ENCODE measurements at regions not wholly inside any gene's neighbourhood (a gene's known extent, or its start where the extent isn't known, plus 50 kb on each side); places are given as distances from the start of the nearest gene placed in this dataset.
"Not testable (repeated sequence)": the region's sequence is repeated elsewhere in the genome, so short reads cannot be mapped to it uniquely, and the experiment has no call there.

DNA sequence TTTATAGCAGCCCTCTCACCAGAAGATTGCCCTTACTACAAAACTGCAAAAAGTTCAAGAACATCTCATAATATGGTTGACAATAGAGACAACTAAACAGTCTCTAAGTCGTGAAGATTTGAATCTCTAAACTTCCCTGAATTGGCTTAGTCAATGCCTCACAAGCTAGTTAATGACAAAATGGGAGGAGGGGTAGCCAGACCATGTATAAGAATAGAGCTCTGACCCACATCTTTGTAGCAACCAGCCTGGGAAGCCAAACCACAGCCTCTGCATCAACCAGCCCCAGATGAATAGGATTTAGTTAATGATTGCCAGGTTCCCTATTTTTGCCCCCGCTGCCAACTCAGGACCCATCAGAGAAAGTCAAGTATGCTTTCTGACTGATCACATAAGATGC, 1265.9 kb upstream of the PCDH10 start:
- DNase-seq = not testable (repeated sequence)

DNA sequence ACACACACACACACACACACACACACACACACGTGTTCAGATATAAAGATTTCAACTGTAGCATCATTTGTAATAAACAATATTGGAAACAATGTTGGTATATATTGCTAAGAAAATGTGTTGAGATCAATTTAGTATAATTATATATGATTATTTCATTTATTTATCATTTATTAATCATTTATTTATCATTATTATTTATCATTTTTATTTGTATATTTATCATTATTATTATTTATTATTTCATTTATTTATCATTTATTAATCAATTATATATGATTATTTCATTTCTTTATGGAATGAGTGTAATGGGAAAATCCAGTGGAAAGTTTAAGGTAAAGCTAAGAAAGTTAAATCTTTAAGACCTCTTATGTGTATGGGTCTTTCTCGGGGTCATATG, 1223.4 kb upstream of the PCDH10 start:
- DNase-seq = not testable (repeated sequence)

DNA sequence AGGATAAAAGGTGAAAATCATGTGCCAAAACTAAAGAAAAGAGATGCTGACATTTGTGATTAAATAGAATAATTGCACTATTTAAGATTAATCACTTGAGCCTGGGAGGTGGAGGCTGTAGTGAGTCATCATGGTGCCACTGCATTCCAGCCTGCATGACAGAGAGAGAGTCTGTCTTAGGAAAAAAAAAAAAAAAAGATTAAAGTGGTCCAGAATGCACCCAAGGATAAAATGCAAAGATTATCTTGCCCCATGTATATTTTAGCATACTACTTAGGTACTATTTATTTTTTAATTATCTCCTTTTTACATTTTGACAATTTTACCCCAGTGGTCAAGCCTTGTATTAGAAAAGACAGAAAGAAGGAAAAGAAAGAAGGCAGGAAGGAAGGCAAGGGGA, 1181.4 kb upstream of the PCDH10 start:
- DNase-seq = not testable (repeated sequence)

DNA sequence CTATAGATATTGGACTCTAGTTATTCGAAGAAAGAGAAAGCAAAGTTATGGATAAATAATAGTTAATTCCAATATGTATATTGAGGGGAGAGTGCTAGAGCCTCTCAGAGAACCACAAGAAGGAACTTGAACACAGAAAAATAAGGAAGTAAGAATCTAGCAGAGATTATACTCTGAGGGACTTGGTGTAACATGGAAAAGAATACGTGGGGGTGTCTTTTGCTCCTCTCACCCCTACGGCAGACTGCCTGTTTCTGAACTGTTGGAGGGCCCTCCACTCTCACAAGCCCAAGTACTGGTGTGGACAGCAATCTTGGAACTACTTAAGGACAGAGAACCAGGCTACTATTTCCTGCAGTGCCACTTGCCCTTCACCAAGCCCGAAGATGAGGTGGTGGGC, 1174.4 kb upstream of the PCDH10 start:
- DNase-seq = no peak

DNA sequence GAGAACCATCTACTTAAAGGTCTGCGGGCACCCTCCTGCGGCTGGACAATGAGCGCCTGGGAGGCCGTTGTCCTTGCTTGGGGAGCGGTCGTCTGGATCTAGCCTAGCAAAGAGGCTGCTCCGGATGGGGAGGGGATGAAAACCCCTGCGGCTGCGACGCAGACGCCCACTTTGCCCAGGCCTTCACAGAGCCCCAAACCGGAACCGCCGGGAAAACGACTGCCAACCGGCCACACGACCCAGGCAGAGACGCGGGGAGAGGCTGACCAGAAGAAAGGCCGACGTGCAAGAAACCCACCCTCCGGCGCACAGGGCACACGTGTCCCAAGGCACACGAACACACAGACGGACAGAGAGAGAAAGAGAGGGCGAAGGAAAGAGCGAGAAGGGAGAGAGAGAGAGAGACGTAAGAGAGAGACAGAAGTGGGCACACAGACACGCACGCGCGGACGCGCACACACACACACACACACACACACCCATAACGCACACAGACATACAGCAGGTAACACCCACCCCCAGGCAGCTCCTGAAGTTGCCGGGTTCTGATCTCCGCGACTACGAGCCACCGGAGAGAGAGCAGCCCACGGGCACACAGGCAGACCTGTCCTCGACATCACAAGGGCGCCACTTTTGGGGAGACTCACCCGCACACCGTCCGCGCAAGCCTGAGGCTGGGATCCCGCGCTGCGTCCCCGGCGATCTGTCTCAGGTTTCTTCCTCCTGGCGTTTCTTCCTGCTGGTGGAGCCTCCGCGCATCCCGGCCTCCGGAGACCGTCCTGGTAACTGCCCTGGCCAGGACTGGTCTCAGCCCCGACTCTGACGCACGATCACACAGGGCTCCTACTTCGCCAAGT, 1173.6 kb upstream of the PCDH10 start:
- not testable (repeated sequence) for DNase-seq

DNA sequence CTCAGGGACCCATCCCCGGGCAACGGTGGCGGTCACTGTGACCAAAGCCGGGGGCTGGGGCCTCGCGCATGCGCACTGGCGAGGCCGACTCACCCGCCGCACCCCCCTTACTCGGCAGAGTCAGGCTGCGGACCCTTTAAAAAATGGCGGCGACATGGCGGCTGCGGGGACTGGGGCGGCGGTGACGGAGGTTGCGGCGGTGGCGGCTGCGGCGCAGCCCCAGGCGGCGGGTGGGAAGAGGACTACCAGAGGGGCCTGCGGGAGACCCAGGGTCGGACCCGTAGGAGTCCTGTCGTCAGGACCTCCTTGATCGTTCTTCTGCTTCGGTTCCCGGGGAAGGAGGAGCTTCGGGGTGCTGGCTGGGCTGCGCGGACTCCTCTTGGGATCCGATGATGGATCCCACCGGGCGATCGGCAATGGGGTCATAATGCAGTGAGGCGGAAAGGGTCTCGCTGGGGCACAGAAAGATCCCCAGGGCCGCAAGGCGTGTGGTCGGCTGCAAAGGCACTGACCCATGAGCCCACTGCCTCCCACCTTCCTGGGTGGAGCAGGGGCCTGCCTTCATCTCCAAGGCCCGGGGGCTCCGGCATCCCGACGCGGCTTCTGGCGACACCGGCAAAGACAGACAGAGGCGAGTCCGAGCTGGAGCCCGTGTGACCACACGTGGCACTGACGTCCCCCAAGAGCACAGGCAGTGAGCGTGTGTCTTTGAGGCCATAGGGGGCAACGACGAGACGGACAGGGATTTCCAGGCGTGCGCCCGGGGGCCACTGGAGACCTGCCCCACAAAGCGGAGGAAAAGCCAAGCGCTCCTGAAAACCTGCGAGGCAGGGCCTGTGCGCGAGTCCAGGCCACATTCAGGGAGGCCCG, 1172.7 kb upstream of the PCDH10 start:
- peak; percentile 19 for DNase-seq

DNA sequence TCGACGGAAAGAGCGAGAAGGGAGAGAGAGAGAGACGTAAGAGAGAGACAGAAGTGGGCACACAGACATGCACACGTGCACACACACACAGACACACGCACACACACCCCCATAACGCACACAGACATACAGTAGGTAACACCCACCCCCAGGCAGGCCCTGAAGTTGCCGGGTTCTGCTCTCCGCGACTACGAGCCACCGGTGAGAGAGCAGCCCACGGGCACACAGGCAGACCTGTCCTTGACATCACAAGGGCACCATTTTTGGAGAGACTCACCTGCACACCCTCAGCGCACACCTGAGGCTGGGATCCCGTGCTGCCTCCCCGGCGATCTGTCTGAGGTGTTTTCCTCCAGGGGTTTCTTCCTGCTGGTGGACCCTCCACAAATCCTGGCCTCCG, 1171.0 kb upstream of the PCDH10 start:
- no peak for DNase-seq

DNA sequence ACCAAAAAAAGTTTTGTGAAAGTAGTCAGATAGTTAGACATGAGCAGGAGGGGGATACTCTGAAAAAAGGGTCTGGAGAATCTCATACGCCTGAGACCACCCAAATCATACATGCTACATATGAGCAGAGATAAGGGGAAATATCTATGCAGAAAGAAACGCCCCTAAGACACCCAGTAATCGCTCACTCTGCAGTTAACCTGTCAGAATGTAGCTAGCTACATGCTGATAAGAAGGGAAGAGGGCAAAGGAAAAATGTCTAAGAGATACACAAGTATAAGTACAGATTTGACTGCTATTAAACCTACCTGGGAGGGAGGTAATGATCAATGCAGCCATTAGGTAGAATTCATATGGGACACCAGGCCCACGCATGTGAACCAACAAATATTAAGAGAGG, 1159.5 kb upstream of the PCDH10 start:
- DNase-seq = no peak

DNA sequence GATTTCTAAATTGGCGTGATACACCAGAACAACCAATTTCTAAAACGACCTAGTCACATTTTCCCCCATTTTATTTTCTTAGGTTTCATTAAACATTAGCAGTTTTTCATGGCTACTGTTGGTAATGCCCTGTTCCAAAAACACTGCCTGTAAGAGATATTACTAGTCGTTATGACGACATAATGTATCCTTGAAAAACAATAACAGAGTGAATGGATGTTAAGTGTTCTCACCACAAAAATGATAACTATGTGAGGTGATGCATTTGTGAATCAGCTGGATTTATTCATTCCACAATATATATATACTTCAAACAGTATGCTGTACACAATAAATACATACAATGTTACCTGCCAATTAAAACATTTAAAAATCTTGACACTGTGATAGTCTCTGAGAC, 1147.6 kb upstream of the PCDH10 start:
- DNase-seq = no peak

DNA sequence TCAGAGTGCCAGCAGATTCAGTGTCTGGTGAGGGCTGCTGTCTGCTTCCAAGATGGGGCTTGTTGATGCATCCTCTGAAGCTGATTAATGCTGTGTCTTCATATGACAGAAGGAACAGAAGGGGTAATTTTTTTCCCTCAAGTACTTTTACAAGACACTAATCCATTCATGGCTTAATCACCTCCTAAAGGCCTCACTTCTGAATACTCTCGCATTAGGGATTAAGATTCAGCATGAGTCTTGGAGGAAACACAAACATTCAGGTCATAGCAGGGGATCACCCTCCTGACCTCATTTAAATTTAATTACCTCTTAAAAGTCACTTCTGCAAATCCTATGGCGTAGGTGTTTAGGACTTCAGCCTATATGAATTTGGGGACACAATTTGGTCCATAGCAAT, 1145.5 kb upstream of the PCDH10 start:
- no peak for DNase-seq

DNA sequence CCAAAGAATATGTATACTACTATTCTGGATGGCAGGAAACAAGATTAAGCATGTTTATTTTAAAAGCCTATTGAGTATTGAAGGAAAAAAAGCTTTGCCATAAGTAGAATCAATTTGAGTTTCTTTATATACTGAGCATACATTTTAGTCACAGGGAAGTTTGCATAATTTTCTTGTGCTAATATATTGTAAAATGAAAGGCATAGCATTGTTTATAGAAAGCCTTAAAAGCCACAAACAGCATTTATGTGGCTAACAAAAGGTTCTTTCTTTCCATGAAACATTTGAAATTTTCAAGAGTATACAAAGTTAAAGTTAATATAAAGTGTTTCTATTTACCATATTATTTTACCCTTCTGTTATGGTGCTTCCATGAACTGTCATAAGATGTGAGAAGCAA, 1133.8 kb upstream of the PCDH10 start:
- no peak for DNase-seq

DNA sequence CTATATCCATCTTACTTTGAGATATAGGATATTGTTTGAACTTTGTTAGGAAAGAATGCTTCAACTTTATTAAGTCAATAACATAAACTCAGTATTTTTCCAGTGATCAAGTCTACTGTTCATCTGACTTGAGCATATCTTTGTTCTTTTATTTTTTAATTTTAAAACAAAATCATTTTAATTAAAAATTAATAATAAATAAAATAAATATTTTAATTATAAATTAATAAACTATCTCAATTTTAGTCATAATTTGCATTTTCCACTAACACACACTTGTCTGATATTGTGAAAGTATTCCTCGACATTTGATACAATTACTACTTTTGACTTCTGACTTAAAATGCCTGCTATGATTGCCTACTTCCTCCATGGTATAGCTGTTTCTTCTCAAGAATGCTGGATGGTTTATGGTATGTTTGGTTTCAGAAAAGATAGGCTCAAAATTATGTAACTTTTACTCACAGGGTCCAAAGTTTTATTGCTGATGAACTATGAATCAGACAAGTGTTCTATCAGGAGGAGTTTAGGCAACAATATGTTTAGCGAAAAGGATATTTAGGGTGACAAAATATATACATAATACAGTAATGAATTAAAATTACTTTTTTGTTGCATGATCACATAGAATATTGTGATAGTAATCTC, 1132.3 kb upstream of the PCDH10 start:
- no peak for DNase-seq

DNA sequence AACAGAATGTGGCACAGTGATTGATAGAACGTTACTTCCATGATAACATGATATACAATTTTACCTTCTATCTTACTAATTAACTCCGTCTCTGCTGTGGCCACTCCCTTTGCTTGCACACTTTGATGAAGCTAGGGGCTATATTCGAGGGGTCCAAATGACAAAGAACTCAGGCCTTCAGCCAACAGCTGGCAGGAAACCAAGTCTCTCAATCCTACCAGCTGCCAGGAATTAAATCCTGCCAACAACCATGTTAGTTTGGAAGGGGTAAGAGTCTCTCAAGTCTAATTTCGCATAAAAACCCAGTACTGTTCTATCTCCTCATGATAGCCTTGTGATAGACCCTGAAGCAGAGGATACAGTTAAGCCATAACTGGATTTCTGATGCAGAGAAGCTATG, 1122.9 kb upstream of the PCDH10 start:
- no peak for DNase-seq

DNA sequence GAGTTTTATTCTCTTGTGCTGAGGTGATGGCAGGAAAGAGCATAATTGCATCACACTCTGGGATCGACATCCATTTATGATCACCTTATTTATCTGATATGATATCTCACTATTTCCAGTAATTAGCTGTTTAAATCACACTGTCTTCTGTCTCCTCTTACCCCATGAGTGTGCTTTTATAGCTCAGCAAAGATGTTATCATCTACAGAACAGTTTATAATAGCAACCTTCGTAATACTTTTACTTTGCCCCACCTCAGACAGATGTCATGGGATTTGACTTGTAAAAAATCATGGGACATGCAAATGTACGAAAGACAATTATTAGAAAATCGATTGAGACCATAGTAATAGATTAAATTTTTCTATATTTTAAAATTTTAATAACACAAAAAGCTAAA, 1122.3 kb upstream of the PCDH10 start:
- no peak for DNase-seq

DNA sequence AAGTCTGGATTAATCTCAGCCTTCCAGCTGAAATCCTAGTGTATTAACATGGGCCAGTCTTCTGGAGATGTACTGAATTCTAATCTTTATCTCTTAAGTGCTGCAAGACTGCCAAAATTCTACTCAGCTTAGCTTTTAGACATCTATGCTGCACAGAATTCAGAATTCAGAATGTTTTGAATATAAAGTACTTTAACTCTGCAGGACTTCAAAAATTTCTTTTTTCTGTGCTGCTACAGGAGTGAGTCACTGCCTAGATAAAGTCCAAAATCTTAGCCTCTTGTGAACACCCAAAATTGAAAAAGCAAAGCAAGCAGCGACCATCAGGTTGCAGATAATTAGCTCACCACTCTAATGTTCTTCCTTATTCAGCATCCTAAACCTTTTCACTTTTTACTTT, 1092.6 kb upstream of the PCDH10 start:
- no peak for DNase-seq

DNA sequence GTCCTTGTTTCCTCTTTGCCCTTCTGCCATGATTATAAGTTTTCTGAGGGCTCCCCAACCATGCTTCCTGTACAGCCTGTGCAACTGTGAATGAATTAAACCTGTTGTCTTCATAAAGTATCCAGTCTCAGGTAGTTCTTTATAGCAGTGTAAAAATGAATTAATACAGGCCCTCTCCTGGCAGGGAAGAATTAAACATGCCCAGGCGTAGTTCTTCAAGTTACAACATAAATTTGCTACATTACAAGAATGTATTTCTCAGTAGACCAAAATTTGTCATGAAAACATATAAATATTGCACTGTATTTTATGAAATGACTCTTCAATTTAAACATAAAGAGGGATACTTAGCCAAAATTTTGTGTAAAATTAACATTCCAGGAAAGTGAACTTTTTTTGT, 1089.9 kb upstream of the PCDH10 start:
- no peak for DNase-seq

DNA sequence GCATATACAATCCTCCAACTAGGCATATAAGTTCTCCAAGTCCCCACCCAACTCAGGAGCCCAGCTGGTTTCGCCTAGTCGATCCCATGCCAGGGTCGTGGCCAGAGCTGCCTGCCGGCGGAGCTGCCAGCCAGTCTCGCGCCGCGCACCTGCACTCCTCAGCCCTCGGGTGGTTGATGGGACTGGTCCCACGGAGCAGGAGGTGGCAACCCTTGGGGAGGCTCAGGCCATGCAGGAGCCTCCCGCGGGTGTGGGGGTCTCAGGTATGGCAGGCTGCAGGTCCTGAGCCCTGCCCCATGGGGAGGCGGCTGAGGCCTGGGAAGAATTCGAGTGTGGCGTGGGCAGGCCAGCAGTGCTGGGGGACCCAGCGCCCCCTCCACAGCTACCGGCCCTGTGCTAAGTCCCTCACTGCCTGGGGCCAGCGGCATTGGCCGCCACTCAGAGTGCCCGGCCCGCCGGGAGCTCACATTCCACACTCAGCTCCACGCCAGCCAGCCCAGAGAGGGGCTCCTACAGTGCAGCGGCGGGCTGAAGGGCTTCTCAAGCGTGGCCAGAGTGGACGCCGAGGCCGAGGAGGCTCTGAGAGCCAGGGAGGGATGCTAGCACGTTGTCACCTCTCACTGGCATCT, 1086.4 kb upstream of the PCDH10 start:
- no peak for DNase-seq

DNA sequence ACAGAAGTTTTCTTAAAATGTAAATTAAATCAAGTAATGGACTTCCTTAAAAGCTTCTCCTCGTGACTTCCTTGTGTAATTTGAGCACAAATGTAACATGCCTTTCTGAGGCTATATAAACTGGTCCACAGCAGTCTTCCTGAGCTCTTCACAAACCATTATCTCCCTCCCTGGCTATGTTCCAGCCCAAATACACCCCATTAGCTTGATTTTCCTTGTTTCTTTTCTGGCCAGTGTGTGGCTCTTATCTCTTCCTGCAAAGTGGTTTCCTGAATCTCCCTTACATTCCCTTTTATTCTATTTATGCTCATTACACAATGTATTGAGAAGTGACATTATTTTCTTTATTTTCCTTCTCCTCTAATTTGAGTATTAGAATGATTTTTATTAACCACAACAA, 1085.3 kb upstream of the PCDH10 start:
- no peak for DNase-seq

DNA sequence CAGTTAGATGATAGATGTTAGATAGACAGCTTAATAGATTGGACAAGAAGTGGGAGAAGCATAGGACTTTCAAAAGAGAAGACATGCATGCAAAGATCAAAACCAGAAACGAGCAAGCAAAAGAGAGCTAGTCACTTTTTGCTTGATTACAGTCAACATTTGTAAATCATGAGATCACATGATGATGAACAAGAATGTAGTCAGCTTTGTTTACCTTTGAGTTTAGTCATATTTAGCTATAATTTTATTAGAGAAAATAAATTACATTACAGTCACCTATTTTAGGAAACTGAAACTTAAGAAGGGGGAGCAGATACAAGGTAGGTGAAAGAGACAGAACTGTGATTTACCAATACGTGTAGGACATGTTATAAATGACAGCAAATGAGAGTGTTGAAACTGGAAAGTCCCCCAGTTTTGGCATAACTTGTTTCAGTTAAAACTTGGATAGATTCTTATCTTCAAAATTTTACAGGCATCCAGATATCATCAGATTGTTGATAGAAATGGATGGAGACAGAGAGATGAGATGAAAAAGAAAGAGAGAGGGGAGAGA, 1083.1 kb upstream of the PCDH10 start:
- no peak for DNase-seq

DNA sequence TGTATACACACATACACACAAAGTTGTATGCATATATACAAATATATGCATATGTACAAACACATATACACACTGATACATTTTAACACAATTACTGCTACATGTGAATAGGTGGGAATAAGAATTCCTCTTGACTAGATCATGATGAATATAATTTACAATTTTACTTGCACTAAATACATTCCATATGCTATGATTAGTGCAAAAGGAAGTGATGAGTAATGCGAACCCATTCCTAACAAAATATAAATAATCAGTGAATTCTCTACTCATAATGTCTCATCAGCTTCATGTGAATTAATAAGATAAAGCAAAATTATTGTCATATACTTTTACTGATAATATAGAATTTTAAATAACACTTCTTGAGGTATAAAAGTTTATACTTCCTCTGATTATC, 1077.3 kb upstream of the PCDH10 start:
- DNase-seq = no peak

DNA sequence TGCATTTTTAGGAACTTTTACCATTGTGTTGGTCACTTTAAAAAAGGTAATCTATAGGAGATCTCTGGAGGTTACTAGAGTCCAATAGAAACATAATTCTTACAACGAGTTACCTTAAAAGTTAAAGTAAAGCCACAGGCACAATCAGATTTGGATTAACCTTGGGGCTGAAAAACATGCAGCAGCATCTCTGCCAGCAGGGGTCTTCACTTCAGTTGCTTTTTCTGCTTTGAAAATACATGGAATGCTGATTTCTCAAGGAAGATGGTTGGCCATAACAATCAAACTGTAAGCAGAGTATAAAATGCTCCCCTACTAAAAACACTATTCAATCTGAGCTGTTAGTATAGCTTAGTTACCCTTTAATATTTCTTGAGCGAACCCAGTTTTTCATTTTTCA, 1072.3 kb upstream of the PCDH10 start:
- no peak for DNase-seq

DNA sequence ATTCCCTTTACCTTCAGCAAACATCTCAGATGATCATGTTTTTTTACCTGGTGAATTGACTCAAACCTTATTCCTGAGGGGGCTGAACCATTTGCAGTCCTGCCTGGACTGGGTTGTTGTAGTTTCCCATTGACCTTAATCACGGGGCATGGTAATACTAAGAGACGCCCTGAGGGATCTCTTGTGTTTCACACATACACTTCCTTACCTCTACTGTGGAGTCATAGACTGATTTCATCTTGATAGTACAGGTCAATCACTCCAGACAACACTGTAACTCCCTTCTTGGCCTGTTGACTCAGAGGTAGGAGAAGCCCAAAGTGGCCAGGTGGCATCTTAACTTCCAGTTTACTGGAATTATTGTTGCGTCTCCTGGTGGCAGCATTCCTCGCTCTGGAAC, 1064.0 kb upstream of the PCDH10 start:
- no peak for DNase-seq

DNA sequence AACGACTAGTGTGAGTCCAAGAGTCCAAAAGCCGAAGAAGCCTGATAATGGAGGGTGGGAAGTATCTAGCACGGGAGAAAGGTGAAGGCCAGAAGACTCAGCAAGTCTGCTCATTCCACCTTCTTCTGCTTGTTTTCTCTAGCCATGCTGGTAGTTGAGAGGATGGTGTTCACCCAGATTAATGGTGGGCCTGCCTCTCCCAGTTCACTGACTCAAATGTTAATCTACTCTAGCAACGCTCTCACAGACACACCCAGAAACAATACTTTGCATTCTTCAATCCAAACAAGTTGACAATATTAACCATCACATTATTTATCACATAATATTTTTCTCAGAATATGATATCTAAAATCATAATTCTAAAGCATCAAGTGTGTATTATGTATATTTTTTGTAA, 1055.1 kb upstream of the PCDH10 start:
- no peak for DNase-seq
